ENCODE measurements at regions not wholly inside any gene's neighbourhood (a gene's known extent, or its start where the extent isn't known, plus 50 kb on each side); places are given as distances from the start of the nearest gene placed in this dataset.

- TF ChIP-seq CTCF (conservative IDR thresholded peaks at IDR 0.05; ENCODE audit: low read depth, low read length) (no peak), EZH2 (IDR thresholded peaks at IDR 0.05; ENCODE audit: low read length, unreplicated experiment) (no peak), EZH2phosphoT487 (IDR thresholded peaks at IDR 0.05; ENCODE audit: borderline replicate concordance, low read length) (no peak)
Observed at GRCh38 chr13:38180126-38180525, 169.5 kb upstream of the UFM1 start.

All from PC-3 (cell line).